ENCODE measurements at regions not wholly inside any gene's neighbourhood (a gene's known extent, or its start where the extent isn't known, plus 50 kb on each side); places are given as distances from the start of the nearest gene placed in this dataset.

- H3K79me2 ChIP-seq (ENCODE audit: insufficient read depth, low read length), result no peaks in the 10 kb centered on the region
- H3K27me3 ChIP-seq (ENCODE audit: insufficient read depth, low read length), result no peaks in the 10 kb centered on the region
- CTCF ChIA-PET, result no interaction called here
- no peak for TF ChIP-seq FOSL1 (IDR thresholded peaks at IDR 0.05; ENCODE audit: low read depth)
- TF ChIP-seq CTCF (IDR thresholded peaks at IDR 0.05 in 2 of 3, conservative IDR thresholded peaks at IDR 0.05 in 1 of 3; ENCODE audit: borderline replicate concordance in 1 of 3, insufficient read depth in 1 of 3, low read depth in 2 of 3, low read length in 2 of 3), result no peak
- no peak for TF ChIP-seq POLR2A (IDR thresholded peaks at IDR 0.05; ENCODE audit: borderline replicate concordance, extremely low read depth, insufficient read depth, insufficient read length)
- TF ChIP-seq JUND (IDR thresholded peaks at IDR 0.05), result no peak
- no peak for TF ChIP-seq EZH2 (IDR thresholded peaks at IDR 0.05)
- no peak overlapping the region for H3K4me2 ChIP-seq (ENCODE audit: low read length)
- ATAC-seq, result no peak
- intact Hi-C loops (cut with micrococcal nuclease), result no loop called here
- H3K9me2 ChIP-seq (ENCODE audit: insufficient read depth), result no peaks in the 10 kb centered on the region
- no peak for DNase-seq (ENCODE audit: low read depth, low spot score)
- no peaks in the 10 kb centered on the region for H4K20me1 ChIP-seq (ENCODE audit: insufficient read depth)
- no peaks in the 10 kb centered on the region for H3K9me3 ChIP-seq (ENCODE audit: control insufficient read depth in 1 of 2, insufficient read depth in 1 of 2, low read depth in 1 of 2, low read length in 2 of 2)
- POLR2A ChIA-PET, result no interaction called here
- no TSS peak for BruUV-seq (replicated peaks)
- RAD21 ChIA-PET (ENCODE audit: low non-redundant PET in 1 of 2, low total read pairs in 2 of 2, uncharacterized antibody in 2 of 2, unreplicated experiment in 2 of 2), result no interaction called here
- no peak overlapping the region for H3K4me3 ChIP-seq (replicated peaks in 1 of 2; ENCODE audit: low read depth in 1 of 2, low read length in 2 of 2)
- H3K4me1 ChIP-seq (ENCODE audit: control insufficient read depth in 1 of 2, insufficient read depth in 2 of 2, low read length in 2 of 2), result no peaks in the 10 kb centered on the region
- no peak overlapping the region for H2AFZ ChIP-seq (ENCODE audit: low read depth, low read length, poor library complexity, severe bottlenecking)
- no peaks in the 10 kb centered on the region for H3K36me3 ChIP-seq (ENCODE audit: control insufficient read depth in 1 of 2, insufficient read depth in 2 of 2, low read length in 2 of 2)
- H3K9ac ChIP-seq (ENCODE audit: low read length), result no peak overlapping the region
- H3K27ac ChIP-seq (ENCODE audit: low read depth, low read length), result no peak overlapping the region
Measured at GRCh38 chr2:185633621-185634020, 105.0 kb upstream of the FSIP2 start.

- RAD21 ChIA-PET (ENCODE audit: low non-redundant PET in 1 of 2, low total read pairs in 2 of 2, uncharacterized antibody in 2 of 2, unreplicated experiment in 2 of 2), result no interaction called here
- CTCF ChIA-PET, result interaction anchor here (1.4 kb wide), 1 partner anchor 10 kb away, joined by 8 read pairs; no protein-coding TSS in a partner anchor
- POLR2A ChIA-PET, result no interaction called here
Measured at GRCh38 chr2:185638771-185639170, 99.8 kb upstream of the FSIP2 start.

More at GRCh38 chr2:185638771-185639170, 99.8 kb upstream of the FSIP2 start:
- Histone ChIP-seq H4K20me1 (ENCODE audit: insufficient read depth) (no peaks in the 10 kb centered on the region), H3K4me1 (ENCODE audit: control insufficient read depth in 1 of 2, insufficient read depth in 2 of 2, low read length in 2 of 2) (no peaks in the 10 kb centered on the region), H3K27me3 (ENCODE audit: insufficient read depth, low read length) (no peaks in the 10 kb centered on the region), H3K9me3 (ENCODE audit: control insufficient read depth in 1 of 2, insufficient read depth in 1 of 2, low read depth in 1 of 2, low read length in 2 of 2) (no peaks in the 10 kb centered on the region), H3K79me2 (ENCODE audit: insufficient read depth, low read length) (no peaks in the 10 kb centered on the region), H2AFZ (ENCODE audit: low read depth, low read length, poor library complexity, severe bottlenecking) (no peak overlapping the region), H3K36me3 (ENCODE audit: control insufficient read depth in 1 of 2, insufficient read depth in 2 of 2, low read length in 2 of 2) (no peaks in the 10 kb centered on the region), H3K9ac (ENCODE audit: low read length) (no peak overlapping the region), H3K9me2 (ENCODE audit: insufficient read depth) (no peaks in the 10 kb centered on the region), H3K4me2 (ENCODE audit: low read length) (no peak overlapping the region), H3K27ac (ENCODE audit: low read depth, low read length) (no peak overlapping the region), H3K4me3 (replicated peaks in 1 of 2; ENCODE audit: low read depth in 1 of 2, low read length in 2 of 2) (no peak overlapping the region)
- intact Hi-C loops (cut with micrococcal nuclease), result no loop called here
- no peak for DNase-seq (ENCODE audit: low read depth, low spot score)
- TF ChIP-seq ELF1 (IDR thresholded peaks at IDR 0.05; ENCODE audit: borderline replicate concordance, low read depth), result no peak
- TF ChIP-seq JUND (IDR thresholded peaks at IDR 0.05), result no peak
- TF ChIP-seq ZFX (IDR thresholded peaks at IDR 0.05), result no peak
- no peak for TF ChIP-seq YY1 (IDR thresholded peaks at IDR 0.05; ENCODE audit: extremely low read depth, insufficient replicate concordance, low read depth, low read length)
- no peak for TF ChIP-seq SRF (IDR thresholded peaks at IDR 0.05; ENCODE audit: low read depth)
- no peak for TF ChIP-seq POLR2A (IDR thresholded peaks at IDR 0.05; ENCODE audit: borderline replicate concordance, extremely low read depth, insufficient read depth, insufficient read length)
- TF ChIP-seq ZNF274 (IDR thresholded peaks at IDR 0.05; ENCODE audit: low read depth, low read length), result no peak
- TF ChIP-seq ATF3 (IDR thresholded peaks at IDR 0.05), result no peak
- no peak for TF ChIP-seq CTCF (IDR thresholded peaks at IDR 0.05 in 2 of 3, conservative IDR thresholded peaks at IDR 0.05 in 1 of 3; ENCODE audit: borderline replicate concordance in 1 of 3, insufficient read depth in 1 of 3, low read depth in 2 of 3, low read length in 2 of 3)
- no TSS peak for BruUV-seq (replicated peaks)
- no peak for ATAC-seq

Measured in HCT116 (cell line).